Natural killer cell (primary cell): ENCODE measurements at regions not wholly inside any gene's neighbourhood (a gene's known extent, or its start where the extent isn't known, plus 50 kb on each side); places are given as distances from the start of the nearest gene placed in this dataset.

Experiments
- ATAC-seq, 3 donors: fragments of 150-1000 bp in 2 of 3; fragments of 200-7000 bp in 1 of 3; cut with Tn5 transposase; 1 replicate in 1 of 3; 2 replicates in 2 of 3; pipeline ENCODE4 v1.10.0; 2021; ENCODE audit warnings: mild to moderate bottlenecking in 2 of 3, moderate library complexity in 2 of 3
- DNase-seq, 2 donors: peaks; one replicate each; pipeline versions ENCODE4 v3.0.0 to v3.0.0-alpha.2; 2013 to 2021; ENCODE audit warnings: mixed read lengths in 1 of 2
- H3K27ac ChIP-seq: one replicate; pipeline ENCODE4 v1.5.1; 2013; ENCODE audit warnings: mild to moderate bottlenecking, low read length
- H3K27me3 ChIP-seq: one replicate; pipeline ENCODE4 v1.6.1; 2013; ENCODE audit warnings: low read length; ENCODE audit not compliant: control insufficient read depth, insufficient read depth
- H3K36me3 ChIP-seq: one replicate; pipeline ENCODE4 v1.6.1; 2013; ENCODE audit warnings: low read length; ENCODE audit not compliant: control insufficient read depth, insufficient read depth
- H3K4me1 ChIP-seq: one replicate; pipeline ENCODE4 v1.6.1; 2013; ENCODE audit warnings: low read length; ENCODE audit not compliant: control insufficient read depth, insufficient read depth
- H3K4me3 ChIP-seq: one replicate; pipeline ENCODE4 v1.5.1; 2013; ENCODE audit warnings: low read length
- H3K9me3 ChIP-seq: one replicate; pipeline ENCODE4 v1.6.1; 2013; ENCODE audit warnings: low read length; ENCODE audit not compliant: control insufficient read depth, insufficient read depth
- H3K27ac Mint-ChIP-seq, 2 donors: one replicate each; pipeline ENCODE4 v1.8.0; 2022; ENCODE audit warnings: mild to moderate bottlenecking in 2 of 2, mixed read lengths in 2 of 2, moderate library complexity in 1 of 2
- H3K27me3 Mint-ChIP-seq, 2 donors: one replicate each; pipeline ENCODE4 v1.8.0; 2022; ENCODE audit warnings: low read depth in 2 of 2, mixed read lengths in 2 of 2
- H3K36me3 Mint-ChIP-seq: one replicate; pipeline ENCODE4 v1.8.0; 2022; ENCODE audit warnings: mixed read lengths
- H3K4me1 Mint-ChIP-seq, 2 donors: one replicate each; pipeline ENCODE4 v1.8.0; 2022; ENCODE audit warnings: mixed read lengths in 2 of 2
- H3K4me3 Mint-ChIP-seq: one replicate; pipeline ENCODE4 v1.8.0; 2022; ENCODE audit warnings: mild to moderate bottlenecking, moderate library complexity, mixed read lengths
- H3K9me3 Mint-ChIP-seq, 2 donors: one replicate each; pipeline ENCODE4 v1.8.0; 2022; ENCODE audit warnings: mixed read lengths in 2 of 2
- WGBS: methylation state at CpG from one replicate; pipeline ENCODE4 v1.1.7; 2013; ENCODE audit warnings: missing lambda C conversion rate; ENCODE audit not compliant: insufficient coverage; 5-methylcytosine and 5-hydroxymethylcytosine counted together
- intact Hi-C: fragments of 100-400 bp; cut with micrococcal nuclease; formaldehyde crosslinking; loops from one replicate; pipeline ENCODE4 v1.14.2; 2022
- TF ChIP-seq, protein P1 (sequence below): fragments of 200-600 bp; IDR thresholded peaks from one replicate; pipeline ENCODE4 v1.8.0; 2022; ENCODE audit warnings: antibody characterized with exemption

DNA sequence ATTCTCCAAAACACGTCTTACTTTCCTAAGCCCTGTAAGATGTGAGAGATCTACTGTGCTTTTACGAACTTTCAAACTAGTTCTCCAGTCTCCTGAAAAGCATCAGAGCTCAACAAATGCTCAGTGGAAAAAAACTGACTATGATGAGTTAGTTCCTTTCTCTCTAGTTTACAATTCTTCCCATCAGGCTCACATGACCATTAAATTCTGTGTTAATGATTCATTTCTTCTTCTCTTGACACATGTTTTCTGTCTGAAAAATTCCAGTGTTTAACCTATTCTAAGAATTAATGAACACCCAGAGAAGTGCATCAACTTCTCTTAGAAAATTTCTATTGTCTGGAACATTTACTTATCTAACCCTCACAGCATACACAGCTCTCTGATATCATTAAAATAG, 844.3 kb downstream of the SI start:
- Mint-ChIP-seq H3K36me3 (no peaks in the 10 kb centered on the region), H3K4me1 (no peaks in the 10 kb centered on the region), H3K27ac (no peak overlapping the region), H3K9me3 (peaks cover 9 to 20% of the 10 kb centered on the region in 2 donors), H3K4me3 (no peak overlapping the region), H3K27me3 (no peaks in the 10 kb centered on the region)
- TF ChIP-seq, protein P1, sequence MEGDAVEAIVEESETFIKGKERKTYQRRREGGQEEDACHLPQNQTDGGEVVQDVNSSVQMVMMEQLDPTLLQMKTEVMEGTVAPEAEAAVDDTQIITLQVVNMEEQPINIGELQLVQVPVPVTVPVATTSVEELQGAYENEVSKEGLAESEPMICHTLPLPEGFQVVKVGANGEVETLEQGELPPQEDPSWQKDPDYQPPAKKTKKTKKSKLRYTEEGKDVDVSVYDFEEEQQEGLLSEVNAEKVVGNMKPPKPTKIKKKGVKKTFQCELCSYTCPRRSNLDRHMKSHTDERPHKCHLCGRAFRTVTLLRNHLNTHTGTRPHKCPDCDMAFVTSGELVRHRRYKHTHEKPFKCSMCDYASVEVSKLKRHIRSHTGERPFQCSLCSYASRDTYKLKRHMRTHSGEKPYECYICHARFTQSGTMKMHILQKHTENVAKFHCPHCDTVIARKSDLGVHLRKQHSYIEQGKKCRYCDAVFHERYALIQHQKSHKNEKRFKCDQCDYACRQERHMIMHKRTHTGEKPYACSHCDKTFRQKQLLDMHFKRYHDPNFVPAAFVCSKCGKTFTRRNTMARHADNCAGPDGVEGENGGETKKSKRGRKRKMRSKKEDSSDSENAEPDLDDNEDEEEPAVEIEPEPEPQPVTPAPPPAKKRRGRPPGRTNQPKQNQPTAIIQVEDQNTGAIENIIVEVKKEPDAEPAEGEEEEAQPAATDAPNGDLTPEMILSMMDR = no peak
- Histone ChIP-seq H3K4me3 (no peak overlapping the region), H3K27ac (no peak overlapping the region), H3K27me3 (no peaks in the 10 kb centered on the region), H3K9me3 (no peaks in the 10 kb centered on the region), H3K36me3 (no peaks in the 10 kb centered on the region), H3K4me1 (no peaks in the 10 kb centered on the region)
- no CpG with 5 or more reads among the region's 2 CpGs for WGBS
- DNase-seq (no peak), ATAC-seq (no peak)
- intact Hi-C loops = no loop called here

GRCh38 chr3:164231718-164232117, 846.6 kb downstream of the SI start:
- Histone ChIP-seq H3K4me1 (no peaks in the 10 kb centered on the region), H3K9me3 (no peaks in the 10 kb centered on the region), H3K4me3 (no peak overlapping the region), H3K27ac (no peak overlapping the region), H3K27me3 (no peaks in the 10 kb centered on the region), H3K36me3 (no peaks in the 10 kb centered on the region)
- DNase-seq (no peak), ATAC-seq (no peak)
- TF ChIP-seq, protein P1 = no peak
- 87% methylated on average over 1 of the region's 1 CpG for WGBS
- Mint-ChIP-seq H3K36me3 (no peaks in the 10 kb centered on the region), H3K27ac (no peak overlapping the region), H3K4me1 (no peaks in the 10 kb centered on the region), H3K9me3 (peaks cover 4 to 9% of the 10 kb centered on the region in 2 donors), H3K4me3 (no peak overlapping the region), H3K27me3 (no peaks in the 10 kb centered on the region)
- intact Hi-C loops = no loop called here

GRCh38 chr3:164230385-164231094, 847.8 kb downstream of the SI start:
- no peaks in the 10 kb centered on the region for H3K9me3 ChIP-seq
- intact Hi-C loops = no loop called here
- H3K36me3 ChIP-seq = no peaks in the 10 kb centered on the region
- no peak overlapping the region for H3K4me3 ChIP-seq
- TF ChIP-seq, protein P1 = no peak
- H3K9me3 Mint-ChIP-seq = peaks cover 7 to 12% of the 10 kb centered on the region in 2 donors
- no peak for ATAC-seq
- no peak overlapping the region for H3K4me3 Mint-ChIP-seq
- no peaks in the 10 kb centered on the region for H3K4me1 Mint-ChIP-seq
- H3K27me3 ChIP-seq = no peaks in the 10 kb centered on the region
- 84% methylated on average over 3 of the region's 3 CpGs for WGBS
- H3K27ac ChIP-seq = no peak overlapping the region
- H3K36me3 Mint-ChIP-seq = no peaks in the 10 kb centered on the region
- H3K27me3 Mint-ChIP-seq = no peaks in the 10 kb centered on the region
- no peak for DNase-seq
- H3K27ac Mint-ChIP-seq = no peak overlapping the region
- H3K4me1 ChIP-seq = no peaks in the 10 kb centered on the region

- no peak for ATAC-seq
- H3K36me3 ChIP-seq = no peaks in the 10 kb centered on the region
- TF ChIP-seq, protein P1 = no peak
- H3K27ac ChIP-seq = no peak overlapping the region
- no peak overlapping the region for H3K4me3 Mint-ChIP-seq
- no peaks in the 10 kb centered on the region for H3K27me3 Mint-ChIP-seq
- intact Hi-C loops = no loop called here
- no peak for DNase-seq
- H3K27me3 ChIP-seq = no peaks in the 10 kb centered on the region
- 40% methylated on average over 1 of the region's 1 CpG for WGBS
- no peaks in the 10 kb centered on the region for H3K9me3 ChIP-seq
- H3K36me3 Mint-ChIP-seq = no peaks in the 10 kb centered on the region
- H3K4me1 ChIP-seq = no peaks in the 10 kb centered on the region
- peaks cover 7 to 16% of the 10 kb centered on the region in 2 donors for H3K9me3 Mint-ChIP-seq
- H3K4me1 Mint-ChIP-seq = no peaks in the 10 kb centered on the region
- no peak overlapping the region for H3K4me3 ChIP-seq
- no peak overlapping the region for H3K27ac Mint-ChIP-seq
These were observed 854.2 kb downstream of the SI start for GRCh38 chr3:164224126-164224525.
